ENCODE measurements at regions not wholly inside any gene's neighbourhood (a gene's known extent, or its start where the extent isn't known, plus 50 kb on each side); places are given as distances from the start of the nearest gene placed in this dataset.

GRCh38 chr1:4598561-4598960 is 55.8 kb upstream of the AJAP1 start:
- DNase-seq (ENCODE audit: insufficient read length, low spot score) (no peak), FAIRE-seq (no peak)
- no peak for TF ChIP-seq POLR2A (IDR thresholded peaks at IDR 0.05; ENCODE audit: low read depth, low read length)

- TF ChIP-seq POLR2A (IDR thresholded peaks at IDR 0.05; ENCODE audit: low read depth, low read length) = no peak
- no peak for DNase-seq (ENCODE audit: insufficient read length, low spot score)
- FAIRE-seq = no peak
Observed at GRCh38 chr1:4599521-4599920, 54.9 kb upstream of the AJAP1 start.

GRCh38 chr1:4599951-4600481 is 54.4 kb upstream of the AJAP1 start:
- no peak for FAIRE-seq
- DNase-seq (ENCODE audit: insufficient read length, low spot score) = no peak
- TF ChIP-seq POLR2A (IDR thresholded peaks at IDR 0.05; ENCODE audit: low read depth, low read length) = no peak

- TF ChIP-seq POLR2A (IDR thresholded peaks at IDR 0.05; ENCODE audit: low read depth, low read length) = no peak
- DNase-seq (ENCODE audit: insufficient read length, low spot score) = no peak
- no peak for FAIRE-seq
Observed at GRCh38 chr1:4600615-4601460, 53.6 kb upstream of the AJAP1 start.

- no peak for TF ChIP-seq POLR2A (IDR thresholded peaks at IDR 0.05; ENCODE audit: low read depth, low read length)
- FAIRE-seq = no peak
- DNase-seq (ENCODE audit: insufficient read length, low spot score) = no peak
Observed at GRCh38 chr1:4601941-4602340, 52.5 kb upstream of the AJAP1 start.

- TF ChIP-seq POLR2A (IDR thresholded peaks at IDR 0.05; ENCODE audit: low read depth, low read length) = no peak
- no peak for FAIRE-seq
Observed at GRCh38 chr1:4602462-4603294, 51.7 kb upstream of the AJAP1 start.

GRCh38 chr1:4603295-4604110 is 50.9 kb upstream of the AJAP1 start:
- TF ChIP-seq POLR2A (IDR thresholded peaks at IDR 0.05; ENCODE audit: low read depth, low read length) = no peak
- no peak for FAIRE-seq
- no peak for DNase-seq (ENCODE audit: insufficient read length, low spot score)

More at GRCh38 chr1:4602462-4603294, 51.7 kb upstream of the AJAP1 start:
- DNase-seq (ENCODE audit: insufficient read length, low spot score) = no peak
